ENCODE measurements at regions not wholly inside any gene's neighbourhood (a gene's known extent, or its start where the extent isn't known, plus 50 kb on each side); places are given as distances from the start of the nearest gene placed in this dataset.
A peak's percentile ranks its signal among the peaks of the same experiment; 100 is the strongest.
"Not testable (repeated sequence)": the region's sequence is repeated elsewhere in the genome, so short reads cannot be mapped to it uniquely, and the experiment has no call there.

DNA sequence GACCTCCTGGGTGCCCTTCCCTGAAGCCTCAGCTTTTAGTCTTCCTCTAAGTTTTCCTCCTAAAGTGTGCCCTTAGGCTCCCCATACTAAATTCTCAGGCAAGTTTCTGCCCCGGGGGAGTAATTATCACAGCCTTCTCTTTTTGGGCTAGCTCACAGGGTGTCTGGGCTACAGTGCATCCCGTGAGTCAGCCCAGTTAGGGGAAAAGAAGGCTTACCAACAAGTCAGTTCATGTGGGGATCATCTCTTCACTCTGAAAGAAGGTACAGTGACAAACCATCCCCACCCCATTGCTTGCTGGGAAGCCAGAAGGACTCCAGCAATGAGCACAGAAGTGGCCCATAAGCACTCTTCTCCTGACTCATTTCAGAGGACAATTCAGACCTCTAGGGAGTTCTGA is 134.7 kb upstream of the FAM9C start:
- DNase-seq = no peak

DNA sequence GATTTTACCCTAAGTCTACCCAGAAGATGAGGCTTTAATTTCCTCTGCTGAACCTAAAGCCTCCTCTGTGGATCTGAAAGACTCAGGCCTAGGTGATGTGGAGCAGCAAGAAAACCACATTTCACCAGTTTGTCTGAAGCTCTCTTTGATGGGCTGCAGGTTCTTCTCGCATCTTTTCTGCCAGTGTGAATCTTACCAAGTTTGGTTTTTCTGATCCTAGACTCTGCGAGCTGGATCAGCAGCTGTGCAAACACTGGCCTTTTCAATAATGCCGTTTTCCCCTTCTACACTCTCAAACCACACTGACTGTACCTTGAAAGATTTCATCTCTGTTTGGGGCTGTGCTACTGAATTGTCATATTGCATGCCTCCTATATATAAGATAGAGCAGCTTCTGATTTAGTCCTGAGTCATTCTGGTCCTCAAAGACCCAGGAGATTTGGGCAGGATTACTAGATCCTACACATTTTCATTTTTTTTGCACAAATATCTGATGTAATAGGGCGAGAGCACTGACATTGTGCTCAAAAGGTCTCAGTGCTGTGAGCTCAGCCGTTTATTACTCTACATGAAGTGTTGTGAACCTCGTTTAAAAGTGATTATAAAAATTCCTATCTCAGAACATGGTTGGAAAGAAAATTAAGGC is 133.6 kb upstream of the FAM9C start:
- peak in 1 of 2 donors; percentile 4 for DNase-seq

DNA sequence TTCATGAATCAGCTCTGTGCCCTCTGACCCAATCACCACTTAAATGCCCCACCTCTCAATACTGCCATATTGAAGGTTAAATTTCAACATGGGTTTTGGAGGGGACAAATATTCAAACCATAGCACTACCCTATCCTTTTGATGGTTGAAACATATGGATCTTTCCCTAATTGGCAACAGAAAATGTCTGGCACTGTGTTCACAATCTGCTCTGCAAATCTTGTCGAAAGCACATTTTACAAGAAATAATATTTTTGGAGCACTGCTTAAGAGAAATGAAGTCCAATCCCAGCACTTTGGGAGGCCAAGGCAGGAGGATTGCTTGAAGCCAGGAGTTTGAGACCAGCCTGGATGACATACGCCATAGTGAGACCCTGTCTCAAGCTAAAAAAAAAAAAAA is 130.6 kb upstream of the FAM9C start:
- no peak for DNase-seq

DNA sequence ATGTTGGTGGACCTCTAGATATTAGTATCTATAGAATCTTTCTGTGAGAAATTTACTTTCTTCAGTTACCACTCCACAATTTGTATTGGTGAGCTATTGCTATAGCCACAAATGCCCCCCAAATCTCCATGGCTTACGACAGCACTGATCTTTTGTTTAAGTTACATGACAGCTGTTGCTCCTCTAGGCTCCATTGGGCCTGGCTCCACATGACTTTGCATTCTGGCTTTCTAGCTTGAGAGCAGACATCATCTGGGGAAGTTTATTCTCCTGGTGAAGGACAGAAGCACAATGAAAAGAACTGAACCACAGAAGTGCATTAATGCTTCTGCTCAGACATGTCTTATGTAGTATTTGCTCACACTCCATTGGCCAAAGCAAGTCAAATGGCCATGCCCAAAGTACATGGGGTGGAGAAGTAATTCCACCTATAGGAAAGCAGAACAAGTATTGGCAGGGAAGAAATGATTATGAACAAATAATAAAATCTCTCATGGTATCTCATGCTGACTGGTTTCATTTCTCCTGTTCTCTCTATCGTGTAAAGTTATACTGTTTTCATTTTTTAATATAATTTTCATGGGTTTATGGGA is 126.6 kb upstream of the FAM9C start:
- DNase-seq = no peak

DNA sequence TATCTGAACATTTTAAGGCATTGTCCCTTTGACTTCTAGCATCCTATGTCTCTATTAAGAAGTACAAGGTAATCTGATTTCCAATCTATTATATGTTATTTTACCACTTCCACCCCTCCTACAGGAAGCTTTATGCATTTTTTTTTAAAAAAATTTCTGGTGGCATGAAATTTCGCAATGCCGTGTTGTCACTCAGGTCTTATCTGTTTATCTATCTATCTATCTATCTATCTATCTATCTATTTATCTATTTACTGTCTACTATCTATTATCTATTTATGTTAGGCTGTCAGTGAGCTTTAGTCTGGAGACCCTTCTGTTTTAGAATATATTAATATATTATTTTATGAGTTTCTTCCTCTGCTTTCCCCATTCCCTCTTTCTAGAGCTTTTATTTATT is 125.3 kb upstream of the FAM9C start:
- DNase-seq = no peak

DNA sequence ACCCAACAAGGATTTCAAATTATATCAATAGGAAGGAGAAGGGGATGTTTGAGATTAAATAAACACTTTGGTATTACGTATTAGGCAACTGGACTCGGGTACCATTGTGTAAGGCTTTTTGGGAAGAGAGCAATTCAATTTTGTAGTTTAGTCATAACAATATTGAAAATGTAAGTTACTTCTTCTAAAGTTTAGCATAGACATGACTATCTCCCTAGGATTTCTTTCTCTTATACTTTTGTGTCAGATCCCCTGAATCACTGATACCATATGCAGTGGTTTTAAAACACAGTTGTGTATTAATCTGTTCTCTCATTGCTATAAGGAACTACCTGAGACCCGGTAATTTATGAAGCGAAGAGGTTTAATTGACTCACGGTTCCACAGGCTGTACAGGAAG is 123.8 kb upstream of the FAM9C start:
- DNase-seq = no peak

DNA sequence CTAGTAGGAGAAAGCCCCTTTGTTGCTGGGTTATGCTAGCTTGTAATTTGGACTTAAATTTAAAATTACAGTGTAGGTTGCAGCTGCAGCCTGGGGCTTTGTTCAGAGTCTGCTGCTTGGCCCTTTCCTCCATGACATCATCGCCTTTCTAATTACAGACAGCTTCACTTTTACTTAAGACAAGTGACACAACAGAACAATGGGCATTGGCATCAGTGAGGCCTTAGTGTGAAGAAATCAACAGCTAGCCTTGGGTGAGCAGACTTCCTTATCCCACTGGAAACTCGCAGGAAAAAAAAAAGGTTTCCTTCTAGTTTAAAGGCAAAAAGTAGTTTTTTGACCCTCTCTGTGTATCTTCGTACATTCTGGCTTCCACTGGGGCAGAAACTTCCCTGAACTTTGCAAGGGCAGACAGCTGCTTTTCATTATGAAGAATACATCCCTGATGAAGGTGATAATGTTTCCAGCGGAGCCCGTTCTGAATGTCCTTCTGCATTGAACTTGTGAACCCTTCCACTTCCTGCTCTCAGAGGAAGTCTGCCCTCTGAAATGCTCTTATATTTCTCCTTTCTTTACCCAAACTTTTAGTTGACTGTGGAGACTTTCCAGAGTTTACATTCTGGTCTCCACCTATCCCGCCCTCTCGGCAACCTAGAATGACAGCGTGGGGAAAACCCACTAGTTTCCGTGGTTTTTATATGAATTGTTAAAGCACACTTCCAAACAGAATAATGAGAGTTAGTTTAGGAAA is 123.2 kb upstream of the FAM9C start:
- peak in 1 of 2 donors; percentile 15 for DNase-seq

DNA sequence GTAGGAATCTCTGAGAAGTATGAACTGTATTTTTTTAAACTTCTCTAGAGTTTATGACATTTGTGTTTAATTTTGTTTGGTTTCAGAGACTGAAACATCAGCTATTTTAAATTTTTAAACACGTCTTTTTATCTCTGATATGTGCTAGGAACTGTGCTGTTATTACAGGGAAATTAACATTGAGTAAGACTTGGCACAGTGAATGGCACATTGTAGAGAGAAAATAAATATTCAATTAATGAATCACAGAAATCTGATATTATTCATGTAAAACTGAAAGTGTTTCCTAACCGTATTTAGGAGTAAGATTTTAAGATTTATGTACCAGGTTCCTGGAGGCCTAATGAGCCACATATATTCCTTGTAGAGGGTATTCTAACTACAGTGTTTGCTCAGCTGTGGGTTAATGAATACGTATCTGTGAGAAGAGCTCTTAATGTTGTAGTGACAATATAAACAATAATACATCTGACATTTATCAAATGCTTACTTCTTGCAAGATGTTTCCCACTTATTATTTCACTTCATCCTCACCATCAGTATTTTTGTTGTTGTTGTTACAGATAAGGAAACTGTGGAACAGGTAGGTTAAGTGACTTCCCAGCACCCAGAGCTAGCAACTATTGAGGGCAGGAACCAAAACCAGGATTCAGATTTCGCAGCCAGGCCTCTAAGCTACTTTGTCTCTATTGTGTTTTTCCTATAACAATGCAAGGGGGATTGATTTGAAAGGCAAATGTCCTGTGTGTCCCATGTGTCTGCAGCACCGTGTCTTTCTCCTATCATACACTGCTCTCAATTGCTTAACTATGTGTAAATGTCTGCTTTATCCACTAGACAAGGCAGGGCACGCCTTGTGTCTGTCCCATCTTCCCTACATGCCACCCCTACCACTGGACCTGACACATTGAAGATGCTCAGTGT is 121.1 kb upstream of the FAM9C start:
- no peak for DNase-seq

DNA sequence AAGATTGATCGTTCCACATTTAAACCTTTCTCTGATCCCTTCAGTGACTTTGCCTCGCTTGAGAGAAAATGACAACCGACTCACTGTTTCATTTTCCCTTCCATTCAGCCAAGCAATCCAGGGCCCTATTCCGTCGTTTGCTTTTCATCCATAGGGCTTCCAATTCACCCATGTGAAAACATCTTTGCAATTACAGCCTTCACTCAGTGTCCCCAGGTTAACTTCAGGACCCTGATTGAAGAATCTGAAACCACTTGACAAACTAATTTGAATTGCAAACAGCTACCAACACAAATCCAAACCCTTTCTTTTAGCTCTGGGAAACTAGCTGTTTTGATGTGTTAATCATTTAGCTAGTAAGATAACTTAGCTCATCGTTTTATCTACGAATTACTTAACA is 120.2 kb upstream of the FAM9C start:
- DNase-seq = no peak

DNA sequence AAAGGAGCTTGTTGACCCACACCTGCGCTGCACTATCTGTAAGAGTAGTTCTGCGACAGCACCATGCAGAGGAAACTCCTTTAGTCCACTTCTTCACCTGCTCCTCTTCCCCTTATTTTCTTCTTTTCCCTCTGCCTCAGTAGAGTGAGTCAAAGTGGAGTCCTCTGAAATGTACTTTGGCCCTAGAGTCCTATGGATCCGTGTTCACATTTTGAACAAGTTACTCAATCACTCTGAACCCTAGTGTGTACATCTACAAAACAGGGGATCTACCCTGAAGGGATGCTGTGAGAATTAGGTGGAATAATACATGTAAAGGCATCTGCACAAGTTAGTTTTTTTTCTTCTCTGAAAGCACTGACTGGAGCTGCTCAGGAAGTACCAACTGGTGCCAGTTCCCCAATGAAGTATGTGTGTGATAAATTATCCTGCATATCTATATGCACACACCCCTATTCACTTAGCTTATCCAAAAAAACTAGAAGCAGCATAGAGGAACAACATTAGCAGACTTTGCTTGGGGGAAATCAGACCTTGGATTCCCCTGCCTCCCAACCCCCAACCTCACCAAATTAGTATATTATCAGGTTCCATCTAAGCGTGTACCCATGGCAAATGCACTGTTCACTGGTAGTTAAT is 118.5 kb upstream of the FAM9C start:
- DNase-seq = no peak

DNA sequence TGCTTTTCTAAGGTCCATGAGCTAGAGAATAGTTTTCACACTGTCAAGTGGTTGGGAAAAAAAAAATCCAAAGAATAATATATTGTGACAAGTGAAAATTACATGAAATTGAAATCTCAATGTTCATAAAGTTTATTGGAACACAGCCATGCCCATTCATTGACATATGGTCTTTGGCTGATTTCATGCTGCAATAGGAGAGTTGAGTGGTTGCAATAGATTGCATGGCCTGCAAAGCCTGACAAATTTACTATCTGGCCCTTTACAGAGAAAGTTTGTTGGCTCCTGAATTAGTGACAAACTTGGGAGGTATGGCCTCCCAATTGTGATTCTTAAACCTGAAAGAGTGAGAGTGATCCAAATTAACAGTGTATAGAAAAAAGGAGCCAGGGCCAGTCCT is 115.5 kb upstream of the FAM9C start:
- no peak for DNase-seq

DNA sequence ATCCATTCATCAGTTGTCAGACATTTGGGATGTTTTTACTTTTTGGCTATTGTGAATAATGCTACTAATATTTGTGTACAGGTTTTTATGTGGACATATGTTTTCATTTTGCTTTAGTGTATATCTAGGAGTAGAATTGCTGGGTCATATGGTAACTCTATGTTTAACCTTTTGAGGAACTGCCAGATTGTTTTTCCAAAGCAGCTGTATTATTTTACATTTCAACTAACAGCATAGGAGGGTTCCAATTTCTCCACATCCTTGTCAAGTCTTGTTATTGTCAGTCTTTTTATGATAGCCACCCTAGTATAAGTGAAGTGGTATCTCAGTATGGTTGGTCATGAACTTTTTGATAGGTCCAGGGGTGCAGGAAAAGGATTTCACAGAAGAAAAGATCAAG is 114.5 kb upstream of the FAM9C start:
- no peak for DNase-seq

DNA sequence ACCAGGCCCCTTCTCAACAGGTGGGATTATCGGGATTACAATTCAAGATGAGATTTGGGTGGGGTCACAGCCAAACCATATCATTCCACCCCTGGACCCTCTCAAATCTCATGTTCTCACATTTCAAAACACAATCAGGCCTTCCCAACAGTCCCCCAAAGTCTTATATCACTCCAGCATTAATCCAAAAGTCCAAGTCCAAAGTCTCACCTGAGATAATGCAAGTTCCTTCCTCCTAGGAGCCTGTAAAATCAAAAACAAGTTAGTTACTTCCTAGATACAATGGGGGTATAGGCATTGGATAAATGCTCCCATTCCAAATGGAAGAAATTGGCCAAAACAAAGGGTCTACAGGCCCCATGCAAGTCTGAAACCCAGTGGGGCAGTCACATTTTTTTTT is 111.1 kb upstream of the FAM9C start:
- DNase-seq = not testable (repeated sequence)

DNA sequence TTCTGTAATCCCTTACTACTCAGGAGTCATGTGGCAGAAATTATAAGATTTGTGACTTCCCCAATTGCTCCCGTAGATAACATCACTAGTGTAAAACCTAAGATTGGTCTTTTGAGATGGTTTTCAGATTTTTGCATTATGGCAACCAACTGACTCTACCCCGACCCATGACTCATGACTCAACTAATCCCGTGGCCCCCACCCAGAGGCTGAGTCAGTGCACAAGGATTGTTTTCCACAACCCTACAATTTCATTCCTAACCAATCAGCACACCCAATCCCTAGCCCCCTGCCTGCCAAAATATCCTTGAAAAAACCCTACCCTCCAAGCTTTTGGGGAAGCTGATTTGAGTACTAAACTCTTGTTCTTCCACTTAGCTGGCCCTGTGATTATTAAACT is 109.4 kb upstream of the FAM9C start:
- no peak for DNase-seq

DNA sequence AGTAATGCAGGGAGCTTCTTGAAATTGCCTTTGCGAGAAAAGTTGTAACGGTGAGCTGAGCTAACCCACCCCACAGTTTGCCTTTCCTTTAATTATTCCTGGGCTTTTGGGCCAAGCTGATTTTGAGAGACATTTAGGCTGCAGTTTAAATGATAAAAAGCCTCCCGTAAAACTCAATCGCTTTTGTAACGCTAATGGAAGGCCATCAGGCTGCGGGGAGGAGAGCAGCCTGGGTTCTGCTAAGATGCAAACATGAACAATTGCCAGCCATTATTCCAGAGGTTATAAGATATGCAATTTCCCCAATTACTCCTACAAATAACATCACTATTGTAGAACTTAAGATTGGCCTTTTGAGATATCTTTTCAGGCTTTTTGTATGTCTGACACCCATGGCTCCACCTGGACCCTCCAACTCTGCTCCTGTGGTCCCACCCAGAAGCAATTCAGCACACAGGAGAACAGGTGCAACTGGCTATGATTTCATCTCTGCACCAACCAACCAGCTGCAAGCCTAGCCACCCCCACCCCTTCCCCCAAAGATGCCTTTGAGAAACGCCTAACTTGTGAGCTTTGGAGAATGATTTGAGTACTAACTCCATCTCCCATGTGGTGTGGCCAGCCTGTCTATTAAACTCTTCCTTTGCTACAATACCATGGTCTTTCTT is 108.2 kb upstream of the FAM9C start:
- no peak for DNase-seq

DNA sequence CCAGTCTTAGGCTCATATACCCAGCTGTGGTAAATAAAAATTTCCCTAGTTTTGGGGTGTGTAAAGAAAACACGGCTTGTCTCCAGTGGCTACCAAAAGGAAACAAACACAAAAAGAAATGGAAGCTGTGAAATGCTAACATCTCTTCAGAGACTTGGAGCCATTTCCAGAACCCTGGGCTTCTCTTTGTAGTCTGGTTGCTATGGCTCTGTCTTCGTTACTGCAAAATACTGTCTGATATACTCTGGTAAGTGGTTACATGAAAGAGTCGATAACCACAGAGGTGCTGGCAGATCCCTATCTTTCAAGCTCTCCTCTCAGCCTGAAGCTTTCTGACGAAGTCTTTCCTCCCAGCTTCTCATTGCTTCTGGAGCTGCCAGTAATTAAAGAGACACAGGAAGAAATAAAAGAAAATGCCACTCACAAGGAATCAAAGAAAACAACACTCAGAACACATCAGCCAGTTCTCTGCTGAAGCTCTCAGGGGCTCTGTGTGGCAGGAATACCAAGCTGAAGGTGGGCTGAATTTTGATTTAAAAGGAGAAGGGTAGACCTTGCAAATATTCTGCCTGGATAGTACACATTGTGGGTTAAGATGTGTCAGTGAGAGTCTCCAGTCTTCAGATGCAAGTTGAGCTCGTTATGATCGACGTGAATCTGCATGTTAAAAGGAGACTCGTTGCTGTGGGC is 107.6 kb upstream of the FAM9C start:
- peak; percentile 65 to 79 for DNase-seq

DNA sequence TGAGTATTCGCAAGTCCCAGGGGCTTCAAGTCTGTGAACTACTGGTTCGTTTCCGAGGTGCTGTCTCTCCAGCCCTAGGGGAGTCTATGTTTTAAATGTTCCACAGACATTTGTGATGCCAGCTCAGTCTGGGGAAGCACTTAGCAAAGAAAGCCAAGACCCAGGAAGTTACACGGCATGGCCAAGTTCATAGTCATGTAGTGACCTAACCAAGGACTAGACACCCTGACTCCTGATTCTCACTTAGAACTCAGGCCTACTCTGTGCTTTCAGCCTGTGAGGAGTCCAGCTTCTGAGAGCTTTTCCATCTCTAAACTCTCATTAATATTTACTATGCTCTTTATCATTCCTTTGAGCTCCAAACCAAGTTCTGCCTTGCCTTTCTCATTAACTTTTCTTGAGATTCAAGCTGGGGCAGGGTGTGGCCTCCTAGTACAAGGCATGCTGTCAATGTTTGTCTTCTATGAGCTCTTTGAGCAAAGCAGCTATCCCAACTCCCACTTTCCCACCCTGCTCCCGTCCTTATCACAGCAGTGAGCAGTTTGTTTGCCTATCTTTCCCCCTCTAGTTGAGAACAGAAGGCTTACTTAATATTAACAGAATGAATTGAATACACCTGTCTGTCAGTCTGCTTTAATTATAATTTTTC is 105.4 kb upstream of the FAM9C start:
- no peak for DNase-seq

DNA sequence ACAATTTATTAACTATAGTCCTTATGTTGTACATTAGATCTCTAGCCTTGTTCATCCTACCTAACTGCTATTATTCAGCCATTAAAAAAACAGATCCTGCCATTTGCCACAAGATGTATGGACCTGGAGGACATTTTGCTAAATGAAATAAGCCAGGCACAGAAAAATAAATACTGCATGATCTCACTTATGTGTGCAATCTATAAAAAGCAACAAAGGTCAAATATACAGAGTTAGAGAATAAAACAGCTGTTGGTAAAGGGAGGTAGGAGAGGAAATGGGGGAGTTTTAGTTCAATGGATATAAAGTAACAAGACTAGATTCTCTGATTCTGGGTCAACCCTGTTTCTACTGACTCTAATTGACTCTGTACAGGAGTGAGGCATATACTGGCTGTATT is 103.3 kb upstream of the FAM9C start:
- no peak for DNase-seq

DNA sequence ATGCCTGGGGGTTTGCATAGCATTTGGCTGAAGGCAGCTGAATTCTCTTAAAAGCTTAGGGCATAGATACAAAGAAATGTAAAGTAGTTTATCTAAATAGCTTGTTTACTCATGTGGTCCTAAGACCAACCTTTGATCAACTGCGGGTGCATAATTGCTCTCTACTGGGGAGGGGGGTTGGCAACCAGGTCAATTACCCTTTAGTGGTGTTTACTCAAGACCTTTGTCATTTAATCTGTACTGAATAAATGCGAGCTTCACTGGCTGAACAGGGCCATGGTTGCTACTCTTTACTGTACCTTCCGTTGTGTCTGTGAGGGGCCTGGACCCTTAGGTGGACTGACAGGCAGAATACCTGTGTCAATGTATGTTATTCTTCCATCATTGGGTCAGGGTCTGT is 102.7 kb upstream of the FAM9C start:
- DNase-seq = no peak

DNA sequence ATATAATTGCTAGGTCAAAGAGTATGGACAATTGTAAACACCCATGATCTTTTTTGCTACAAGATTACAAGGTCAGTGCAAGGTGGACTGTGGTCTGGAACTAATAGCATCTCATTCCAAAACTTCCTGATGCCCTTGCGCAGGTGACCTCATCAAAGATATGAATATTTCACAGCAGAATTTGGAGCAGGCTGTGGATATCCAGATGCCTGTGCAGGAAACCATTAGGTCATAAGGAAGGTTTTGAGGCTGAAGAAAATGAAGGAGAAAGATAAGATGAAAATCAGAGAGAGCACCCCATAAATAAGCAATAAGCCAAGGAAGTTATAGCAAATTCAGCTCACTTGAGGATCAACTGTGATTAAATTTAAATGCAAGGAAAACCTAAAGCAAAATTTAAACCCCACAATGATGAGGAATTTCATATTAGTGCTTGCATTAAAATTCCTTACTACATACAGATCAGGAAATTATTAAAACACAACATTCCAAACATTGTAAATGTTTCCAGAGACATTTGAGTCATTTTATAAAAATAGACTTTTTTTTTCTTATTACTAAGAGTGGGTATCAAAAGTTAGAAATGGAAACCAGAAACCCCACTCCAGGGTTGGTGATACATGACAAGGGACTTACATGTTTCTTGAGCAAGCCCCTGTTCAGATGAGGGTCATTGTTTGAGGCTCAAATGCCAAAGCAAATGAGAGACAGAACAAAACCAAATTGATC is 100.7 kb upstream of the FAM9C start:
- no peak for DNase-seq

All from CD4-positive, alpha-beta T cell treated with Interferon alpha-2 for 1 hour (primary cell).